ENCODE measurements at regions not wholly inside any gene's neighbourhood (a gene's known extent, or its start where the extent isn't known, plus 50 kb on each side); places are given as distances from the start of the nearest gene placed in this dataset.

DNA sequence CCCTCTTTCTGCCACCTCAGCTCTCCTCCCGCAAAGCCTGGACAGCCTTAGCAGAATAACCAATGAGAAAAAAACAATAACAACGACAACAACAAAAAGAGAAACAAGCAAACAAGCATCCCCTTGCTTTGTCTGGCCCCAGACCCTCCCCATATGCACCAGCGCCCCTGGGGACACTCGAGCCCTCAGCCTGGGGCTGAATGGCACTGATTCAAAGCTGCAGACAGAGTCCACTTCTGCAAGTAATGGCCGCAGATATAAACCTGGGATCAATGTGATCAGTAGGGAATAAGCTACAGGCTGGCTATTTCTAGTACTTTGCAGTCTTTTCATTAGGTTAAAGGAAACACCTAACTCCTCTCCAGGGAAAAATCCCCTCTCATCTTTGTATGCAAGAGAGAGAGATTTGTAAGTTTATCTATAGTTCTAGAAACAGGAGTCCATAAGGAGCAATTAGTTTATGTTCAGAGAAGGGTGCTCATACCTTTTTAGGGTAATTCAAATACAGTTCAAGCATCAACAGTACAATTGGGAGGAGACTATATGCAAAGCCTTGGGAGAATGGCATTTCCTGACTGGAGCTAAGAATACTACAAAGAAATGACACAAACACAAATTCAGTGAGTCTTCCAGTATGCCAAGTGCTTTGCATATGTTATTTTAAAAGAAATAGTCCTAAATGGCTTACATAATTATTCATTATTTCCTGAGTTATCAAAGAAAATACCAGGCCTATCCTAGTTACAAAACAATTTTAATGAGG is 122.3 kb upstream of the DDX18 start:
- Histone ChIP-seq H3K27me3 (no peaks in the 10 kb centered on the region), H3K4me1 (no peaks in the 10 kb centered on the region), H3K27ac (no peak overlapping the region), H3K4me3 (no peak overlapping the region), H3K9me3 (no peaks in the 10 kb centered on the region), H3K36me3 (no peaks in the 10 kb centered on the region)
- no peak for ATAC-seq
- TF ChIP-seq, protein P1, sequence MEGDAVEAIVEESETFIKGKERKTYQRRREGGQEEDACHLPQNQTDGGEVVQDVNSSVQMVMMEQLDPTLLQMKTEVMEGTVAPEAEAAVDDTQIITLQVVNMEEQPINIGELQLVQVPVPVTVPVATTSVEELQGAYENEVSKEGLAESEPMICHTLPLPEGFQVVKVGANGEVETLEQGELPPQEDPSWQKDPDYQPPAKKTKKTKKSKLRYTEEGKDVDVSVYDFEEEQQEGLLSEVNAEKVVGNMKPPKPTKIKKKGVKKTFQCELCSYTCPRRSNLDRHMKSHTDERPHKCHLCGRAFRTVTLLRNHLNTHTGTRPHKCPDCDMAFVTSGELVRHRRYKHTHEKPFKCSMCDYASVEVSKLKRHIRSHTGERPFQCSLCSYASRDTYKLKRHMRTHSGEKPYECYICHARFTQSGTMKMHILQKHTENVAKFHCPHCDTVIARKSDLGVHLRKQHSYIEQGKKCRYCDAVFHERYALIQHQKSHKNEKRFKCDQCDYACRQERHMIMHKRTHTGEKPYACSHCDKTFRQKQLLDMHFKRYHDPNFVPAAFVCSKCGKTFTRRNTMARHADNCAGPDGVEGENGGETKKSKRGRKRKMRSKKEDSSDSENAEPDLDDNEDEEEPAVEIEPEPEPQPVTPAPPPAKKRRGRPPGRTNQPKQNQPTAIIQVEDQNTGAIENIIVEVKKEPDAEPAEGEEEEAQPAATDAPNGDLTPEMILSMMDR (IDR thresholded peaks at IDR 0.05): no peak
- WGBS, 2 donors: 69 to 83% methylated on average over 5 of the region's 5 CpGs
- no peak for DNase-seq
- intact Hi-C loops (cut with DNase I): no loop called here

DNA sequence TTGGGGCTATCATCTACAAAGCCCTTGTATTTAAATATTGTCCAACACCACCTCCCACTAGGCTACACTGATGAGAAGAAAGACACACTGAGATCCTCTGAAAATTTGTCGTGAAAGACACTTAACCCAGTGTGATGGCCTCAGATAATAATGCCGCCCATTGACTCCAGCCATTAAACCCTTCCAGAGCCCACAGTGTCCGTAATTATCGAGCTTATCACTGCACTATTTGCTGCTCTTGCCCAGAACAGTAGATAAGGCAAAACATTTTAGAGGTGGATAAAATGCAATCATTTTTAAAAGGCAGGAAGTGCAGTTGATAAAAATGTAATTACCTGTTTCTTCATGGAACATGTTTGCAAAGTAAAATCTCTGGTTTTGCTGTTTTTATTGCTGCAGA is 121.3 kb upstream of the DDX18 start:
- 32 to 35% methylated on average over 4 of the region's 4 CpGs for WGBS, 2 donors
- H3K4me1 ChIP-seq: no peaks in the 10 kb centered on the region
- no peaks in the 10 kb centered on the region for H3K9me3 ChIP-seq
- intact Hi-C loops (cut with DNase I): no loop called here
- no peak for ATAC-seq
- H3K4me3 ChIP-seq: no peak overlapping the region
- no peaks in the 10 kb centered on the region for H3K36me3 ChIP-seq
- TF ChIP-seq, protein P1 (IDR thresholded peaks at IDR 0.05): no peak
- DNase-seq: no peak
- H3K27ac ChIP-seq: no peak overlapping the region
- no peaks in the 10 kb centered on the region for H3K27me3 ChIP-seq

DNA sequence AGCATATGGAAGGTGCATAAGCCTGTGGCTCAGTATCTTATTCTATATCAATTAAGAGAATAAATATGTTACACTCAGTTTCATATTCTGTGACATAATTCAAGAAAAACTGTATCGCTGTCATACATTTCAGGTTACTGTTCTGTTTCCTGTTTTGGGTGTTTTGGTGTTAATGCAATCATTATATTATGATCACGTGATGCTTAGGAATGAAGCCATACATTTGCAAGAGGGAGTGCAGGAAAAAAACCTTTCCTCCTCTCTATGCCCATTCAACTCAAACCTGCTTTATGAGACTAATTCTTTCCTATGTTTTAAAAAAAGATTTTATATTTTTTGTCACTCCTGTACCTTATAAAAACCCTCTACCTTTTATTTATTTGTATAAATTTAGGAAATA is 120.8 kb upstream of the DDX18 start:
- Histone ChIP-seq H3K4me3 (no peak overlapping the region), H3K27ac (no peak overlapping the region), H3K4me1 (no peaks in the 10 kb centered on the region), H3K9me3 (no peaks in the 10 kb centered on the region), H3K27me3 (no peaks in the 10 kb centered on the region), H3K36me3 (no peaks in the 10 kb centered on the region)
- DNase-seq: no peak
- intact Hi-C loops (cut with DNase I): no loop called here
- no peak for ATAC-seq
- TF ChIP-seq, protein P1 (IDR thresholded peaks at IDR 0.05): no peak
- 75 to 76% methylated on average over 2 of the region's 2 CpGs for WGBS, 2 donors

DNA sequence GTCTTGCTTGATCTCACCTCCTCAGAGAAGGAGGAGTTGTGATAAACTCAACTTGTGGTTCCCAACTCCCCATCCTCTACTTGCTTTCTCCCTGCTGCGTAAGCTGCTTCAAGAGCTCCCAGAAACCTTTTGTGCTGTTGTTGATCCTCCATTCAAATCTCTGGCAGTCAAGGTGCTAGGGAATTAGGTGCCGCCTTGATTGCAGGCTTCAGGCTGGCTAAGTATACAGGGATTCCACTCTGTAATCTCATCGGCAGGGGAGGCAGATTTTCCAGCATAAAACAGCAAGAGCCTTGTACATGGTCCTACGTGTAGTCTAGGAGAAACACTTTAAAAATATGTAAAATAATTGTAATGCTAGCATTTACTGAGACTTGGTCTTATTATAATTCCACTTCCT is 116.2 kb upstream of the DDX18 start:
- DNase-seq (no peak), ATAC-seq (no peak)
- no peak overlapping the region for H3K27ac ChIP-seq
- no peak overlapping the region for H3K4me3 ChIP-seq
- intact Hi-C loops (cut with DNase I): no loop called here
- 70 to 78% methylated on average over 4 of the region's 4 CpGs for WGBS, 2 donors
- H3K27me3 ChIP-seq: no peaks in the 10 kb centered on the region
- H3K36me3 ChIP-seq: no peaks in the 10 kb centered on the region
- TF ChIP-seq, protein P1 (IDR thresholded peaks at IDR 0.05): no peak
- no peaks in the 10 kb centered on the region for H3K9me3 ChIP-seq
- no peaks in the 10 kb centered on the region for H3K4me1 ChIP-seq

All from heart right ventricle (tissue), 16 donors.